Hepatocyte (in vitro differentiated cells): ENCODE measurements at regions not wholly inside any gene's neighbourhood (a gene's known extent, or its start where the extent isn't known, plus 50 kb on each side); places are given as distances from the start of the nearest gene placed in this dataset.

Source experiments
- EZH2phosphoT487 ChIP-seq: fragments of 200-600 bp; sonication (generic); IDR thresholded peaks from one replicate; pipeline ENCODE4 v1.6.1; 2018; ENCODE audit warnings: antibody characterized with exemption, mild to moderate bottlenecking, low read depth, moderate library complexity; ENCODE audit not compliant: unreplicated experiment, severe bottlenecking
- TF ChIP-seq, protein P1 (sequence below): fragments of 200-600 bp; sonication (generic); IDR thresholded peaks from 2 replicates; pipeline ENCODE4 v1.5.1; 2016; ENCODE audit warnings: antibody characterized with exemption, mild to moderate bottlenecking; ENCODE audit not compliant: poor library complexity

DNA sequence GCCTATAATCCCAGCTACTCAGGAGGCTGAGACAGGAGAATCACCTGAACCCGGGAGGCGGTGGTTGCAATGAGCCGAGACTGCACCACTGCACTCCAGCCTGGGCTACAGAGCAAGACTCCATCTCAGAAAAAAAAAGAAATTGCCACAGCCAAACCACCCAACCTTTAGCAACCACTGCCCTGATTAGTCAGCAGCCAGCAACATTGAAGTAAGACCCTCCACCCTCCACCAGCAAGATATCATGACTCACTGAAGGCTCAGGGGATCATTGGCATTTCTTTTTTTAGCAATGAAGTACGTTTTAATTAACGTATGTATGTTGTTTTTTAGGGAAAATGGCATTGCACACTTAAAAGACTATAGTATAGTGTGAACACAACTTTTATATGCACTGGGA is 349.1 kb upstream of the ACVR2A start:
- TF ChIP-seq, protein P1, sequence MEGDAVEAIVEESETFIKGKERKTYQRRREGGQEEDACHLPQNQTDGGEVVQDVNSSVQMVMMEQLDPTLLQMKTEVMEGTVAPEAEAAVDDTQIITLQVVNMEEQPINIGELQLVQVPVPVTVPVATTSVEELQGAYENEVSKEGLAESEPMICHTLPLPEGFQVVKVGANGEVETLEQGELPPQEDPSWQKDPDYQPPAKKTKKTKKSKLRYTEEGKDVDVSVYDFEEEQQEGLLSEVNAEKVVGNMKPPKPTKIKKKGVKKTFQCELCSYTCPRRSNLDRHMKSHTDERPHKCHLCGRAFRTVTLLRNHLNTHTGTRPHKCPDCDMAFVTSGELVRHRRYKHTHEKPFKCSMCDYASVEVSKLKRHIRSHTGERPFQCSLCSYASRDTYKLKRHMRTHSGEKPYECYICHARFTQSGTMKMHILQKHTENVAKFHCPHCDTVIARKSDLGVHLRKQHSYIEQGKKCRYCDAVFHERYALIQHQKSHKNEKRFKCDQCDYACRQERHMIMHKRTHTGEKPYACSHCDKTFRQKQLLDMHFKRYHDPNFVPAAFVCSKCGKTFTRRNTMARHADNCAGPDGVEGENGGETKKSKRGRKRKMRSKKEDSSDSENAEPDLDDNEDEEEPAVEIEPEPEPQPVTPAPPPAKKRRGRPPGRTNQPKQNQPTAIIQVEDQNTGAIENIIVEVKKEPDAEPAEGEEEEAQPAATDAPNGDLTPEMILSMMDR = no peak
- no peak for TF ChIP-seq EZH2phosphoT487
